ENCODE measurements at regions not wholly inside any gene's neighbourhood (a gene's known extent, or its start where the extent isn't known, plus 50 kb on each side); places are given as distances from the start of the nearest gene placed in this dataset.

GRCh38 chr14:104346608-104347007 lies 208.2 kb downstream of the KIF26A start:
- Histone ChIP-seq H3K27ac (ENCODE audit: low read depth, low read length) (no peak overlapping the region), H2BK12ac (ENCODE audit: low read length) (no peak overlapping the region), H2BK120ac (ENCODE audit: insufficient read depth, low read length, poor library complexity) (no peak overlapping the region), H3K4me1 (ENCODE audit: control insufficient read depth in 1 of 2, insufficient read depth in 2 of 2, low read length in 2 of 2) (peaks cover 0 to 3% of the 10 kb centered on the region in 2 experiments), H4K8ac (ENCODE audit: low read depth, low read length) (no peak overlapping the region), H3K79me2 (ENCODE audit: control insufficient read depth, insufficient read depth, low read length, poor library complexity) (no peaks in the 10 kb centered on the region), H3K4me2 (ENCODE audit: low read length) (no peak overlapping the region), H4K91ac (ENCODE audit: low read depth, low read length) (no peak overlapping the region), H2BK5ac (ENCODE audit: low read depth, low read length, poor library complexity) (no peak overlapping the region), H3K14ac (ENCODE audit: low read length) (no peak overlapping the region), H2AK5ac (ENCODE audit: low read length) (no peak overlapping the region), H3K4ac (ENCODE audit: low read depth, low read length) (no peak overlapping the region), H2AFZ (ENCODE audit: insufficient read depth, low read length, poor library complexity) (no peak overlapping the region), H3K4me3 (ENCODE audit: low read depth, low read length) (no peak overlapping the region), H3K9ac (ENCODE audit: low read length) (no peak overlapping the region), H3K9me3 (ENCODE audit: insufficient read depth, low read depth, low read length) (no peaks in the 10 kb centered on the region), H3K23ac (ENCODE audit: low read length) (no peak overlapping the region), H3K79me1 (ENCODE audit: low read length) (no peaks in the 10 kb centered on the region), H3K18ac (ENCODE audit: low read length) (no peak overlapping the region), H3K27me3 (ENCODE audit: insufficient read depth, low read length) (no peaks in the 10 kb centered on the region), H3K36me3 (ENCODE audit: control insufficient read depth in 1 of 2, insufficient read depth in 2 of 2, low read length in 2 of 2) (no peaks in the 10 kb centered on the region), H4K12ac (ENCODE audit: low read depth, low read length) (no peak overlapping the region)
- no CpG with 5 or more reads among the region's 10 CpGs for WGBS (ENCODE audit: extremely low coverage, insufficient coverage, insufficient read length)
- DNase-seq: no peak

- H2AK5ac ChIP-seq (ENCODE audit: low read length): no peak overlapping the region
- H3K79me2 ChIP-seq (ENCODE audit: control insufficient read depth, insufficient read depth, low read length, poor library complexity): no peaks in the 10 kb centered on the region
- H4K8ac ChIP-seq (ENCODE audit: low read depth, low read length): no peak overlapping the region
- no peak overlapping the region for H3K9ac ChIP-seq (ENCODE audit: low read length)
- no peak overlapping the region for H3K4me3 ChIP-seq (ENCODE audit: low read depth, low read length)
- H2AFZ ChIP-seq (ENCODE audit: insufficient read depth, low read length, poor library complexity): no peak overlapping the region
- H2BK120ac ChIP-seq (ENCODE audit: insufficient read depth, low read length, poor library complexity): no peak overlapping the region
- no peak for DNase-seq
- no peak overlapping the region for H3K18ac ChIP-seq (ENCODE audit: low read length)
- H3K27me3 ChIP-seq (ENCODE audit: insufficient read depth, low read length): no peaks in the 10 kb centered on the region
- H3K23ac ChIP-seq (ENCODE audit: low read length): no peak overlapping the region
- no peak overlapping the region for H3K27ac ChIP-seq (ENCODE audit: low read depth, low read length)
- no peaks in the 10 kb centered on the region for H3K36me3 ChIP-seq (ENCODE audit: control insufficient read depth in 1 of 2, insufficient read depth in 2 of 2, low read length in 2 of 2)
- no peak overlapping the region for H2BK12ac ChIP-seq (ENCODE audit: low read length)
- no peak overlapping the region for H3K4me2 ChIP-seq (ENCODE audit: low read length)
- no peak overlapping the region for H3K14ac ChIP-seq (ENCODE audit: low read length)
- H3K4me1 ChIP-seq (ENCODE audit: control insufficient read depth in 1 of 2, insufficient read depth in 2 of 2, low read length in 2 of 2): peaks cover 0 to 3% of the 10 kb centered on the region in 2 experiments
- no peaks in the 10 kb centered on the region for H3K79me1 ChIP-seq (ENCODE audit: low read length)
- peaks cover 2% of the 10 kb centered on the region for H3K9me3 ChIP-seq (ENCODE audit: insufficient read depth, low read depth, low read length)
- H4K12ac ChIP-seq (ENCODE audit: low read depth, low read length): no peak overlapping the region
- WGBS (ENCODE audit: extremely low coverage, insufficient coverage, insufficient read length): no CpG with 5 or more reads among the region's 5 CpGs
- no peak overlapping the region for H3K4ac ChIP-seq (ENCODE audit: low read depth, low read length)
- H2BK5ac ChIP-seq (ENCODE audit: low read depth, low read length, poor library complexity): no peak overlapping the region
- H4K91ac ChIP-seq (ENCODE audit: low read depth, low read length): no peak overlapping the region
Observed at GRCh38 chr14:104348741-104349140, 210.4 kb downstream of the KIF26A start.

- Histone ChIP-seq H2AK5ac (ENCODE audit: low read length) (no peak overlapping the region), H3K18ac (ENCODE audit: low read length) (no peak overlapping the region), H3K4ac (ENCODE audit: low read depth, low read length) (no peak overlapping the region), H3K79me2 (ENCODE audit: control insufficient read depth, insufficient read depth, low read length, poor library complexity) (no peaks in the 10 kb centered on the region), H3K9me3 (ENCODE audit: insufficient read depth, low read depth, low read length) (peaks cover 2% of the 10 kb centered on the region), H2BK5ac (ENCODE audit: low read depth, low read length, poor library complexity) (no peak overlapping the region), H4K91ac (ENCODE audit: low read depth, low read length) (no peak overlapping the region), H3K27ac (ENCODE audit: low read depth, low read length) (no peak overlapping the region), H3K14ac (ENCODE audit: low read length) (no peak overlapping the region), H3K4me1 (ENCODE audit: control insufficient read depth in 1 of 2, insufficient read depth in 2 of 2, low read length in 2 of 2) (no peaks in the 10 kb centered on the region), H3K27me3 (ENCODE audit: insufficient read depth, low read length) (no peaks in the 10 kb centered on the region), H4K8ac (ENCODE audit: low read depth, low read length) (no peak overlapping the region), H3K79me1 (ENCODE audit: low read length) (no peaks in the 10 kb centered on the region), H2BK12ac (ENCODE audit: low read length) (no peak overlapping the region), H3K9ac (ENCODE audit: low read length) (no peak overlapping the region), H2AFZ (ENCODE audit: insufficient read depth, low read length, poor library complexity) (no peak overlapping the region), H3K4me2 (ENCODE audit: low read length) (no peak overlapping the region), H3K36me3 (ENCODE audit: control insufficient read depth in 1 of 2, insufficient read depth in 2 of 2, low read length in 2 of 2) (no peaks in the 10 kb centered on the region), H4K12ac (ENCODE audit: low read depth, low read length) (no peak overlapping the region), H2BK120ac (ENCODE audit: insufficient read depth, low read length, poor library complexity) (no peak overlapping the region), H3K23ac (ENCODE audit: low read length) (no peak overlapping the region), H3K4me3 (ENCODE audit: low read depth, low read length) (no peak overlapping the region)
- DNase-seq: no peak
- no CpG with 5 or more reads among the region's 3 CpGs for WGBS (ENCODE audit: extremely low coverage, insufficient coverage, insufficient read length)
Observed at GRCh38 chr14:104349950-104350349, 211.6 kb downstream of the KIF26A start.

DNA sequence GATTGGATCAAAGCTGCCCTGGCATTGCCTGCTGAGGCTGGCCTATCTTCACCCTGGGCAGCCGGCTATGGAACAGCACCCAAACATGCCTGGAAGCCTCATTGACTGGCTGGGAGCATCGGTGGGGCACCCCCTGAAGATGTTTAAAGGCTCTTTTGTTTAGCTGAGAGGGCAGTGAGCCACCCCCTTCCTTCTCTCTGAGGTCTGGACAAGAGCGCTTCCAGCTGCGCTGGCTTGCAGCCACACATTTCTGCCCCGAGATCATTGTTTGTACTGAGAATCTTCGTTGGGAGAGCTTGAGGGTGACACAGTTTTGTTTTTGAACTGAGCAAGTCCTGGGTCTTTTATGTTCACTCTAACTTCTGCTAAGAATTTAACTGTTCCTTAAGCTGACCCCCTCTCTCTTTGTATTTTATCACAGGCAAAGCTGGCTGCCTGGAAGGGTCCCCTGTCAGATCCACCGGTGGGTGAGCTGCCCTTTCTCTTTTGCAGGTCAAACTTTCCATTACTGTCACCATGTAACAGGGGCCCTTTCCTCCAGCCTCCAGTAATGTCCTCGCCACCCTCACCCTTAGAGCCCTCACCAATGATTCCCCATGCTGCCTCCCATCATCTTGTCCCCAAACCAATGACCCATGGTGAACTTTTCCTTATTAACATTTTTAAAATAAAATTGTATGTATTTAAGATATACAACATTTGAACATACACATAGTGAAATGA lies 212.2 kb downstream of the KIF26A start:
- Histone ChIP-seq H3K9ac (ENCODE audit: low read length) (no peak overlapping the region), H3K18ac (ENCODE audit: low read length) (no peak overlapping the region), H2AFZ (ENCODE audit: insufficient read depth, low read length, poor library complexity) (no peak overlapping the region), H3K9me3 (ENCODE audit: insufficient read depth, low read depth, low read length) (peaks cover 2% of the 10 kb centered on the region), H3K4me2 (ENCODE audit: low read length) (no peak overlapping the region), H3K4ac (ENCODE audit: low read depth, low read length) (no peak overlapping the region), H2BK120ac (ENCODE audit: insufficient read depth, low read length, poor library complexity) (no peak overlapping the region), H3K79me2 (ENCODE audit: control insufficient read depth, insufficient read depth, low read length, poor library complexity) (no peaks in the 10 kb centered on the region), H3K27me3 (ENCODE audit: insufficient read depth, low read length) (no peaks in the 10 kb centered on the region), H3K27ac (ENCODE audit: low read depth, low read length) (no peak overlapping the region), H2BK5ac (ENCODE audit: low read depth, low read length, poor library complexity) (no peak overlapping the region), H3K36me3 (ENCODE audit: control insufficient read depth in 1 of 2, insufficient read depth in 2 of 2, low read length in 2 of 2) (no peaks in the 10 kb centered on the region), H4K91ac (ENCODE audit: low read depth, low read length) (no peak overlapping the region), H2BK12ac (ENCODE audit: low read length) (no peak overlapping the region), H3K14ac (ENCODE audit: low read length) (no peak overlapping the region), H4K8ac (ENCODE audit: low read depth, low read length) (no peak overlapping the region), H3K23ac (ENCODE audit: low read length) (no peak overlapping the region), H3K79me1 (ENCODE audit: low read length) (no peaks in the 10 kb centered on the region), H4K12ac (ENCODE audit: low read depth, low read length) (no peak overlapping the region), H2AK5ac (ENCODE audit: low read length) (no peak overlapping the region), H3K4me3 (ENCODE audit: low read depth, low read length) (no peak overlapping the region), H3K4me1 (ENCODE audit: control insufficient read depth in 1 of 2, insufficient read depth in 2 of 2, low read length in 2 of 2) (no peaks in the 10 kb centered on the region)
- WGBS (ENCODE audit: extremely low coverage, insufficient coverage, insufficient read length): no CpG with 5 or more reads among the region's 8 CpGs
- no peak for DNase-seq
